ENCODE measurements at regions not wholly inside any gene's neighbourhood (a gene's known extent, or its start where the extent isn't known, plus 50 kb on each side); places are given as distances from the start of the nearest gene placed in this dataset.
"Not testable (repeated sequence)": the region's sequence is repeated elsewhere in the genome, so short reads cannot be mapped to it uniquely, and the experiment has no call there.

DNA sequence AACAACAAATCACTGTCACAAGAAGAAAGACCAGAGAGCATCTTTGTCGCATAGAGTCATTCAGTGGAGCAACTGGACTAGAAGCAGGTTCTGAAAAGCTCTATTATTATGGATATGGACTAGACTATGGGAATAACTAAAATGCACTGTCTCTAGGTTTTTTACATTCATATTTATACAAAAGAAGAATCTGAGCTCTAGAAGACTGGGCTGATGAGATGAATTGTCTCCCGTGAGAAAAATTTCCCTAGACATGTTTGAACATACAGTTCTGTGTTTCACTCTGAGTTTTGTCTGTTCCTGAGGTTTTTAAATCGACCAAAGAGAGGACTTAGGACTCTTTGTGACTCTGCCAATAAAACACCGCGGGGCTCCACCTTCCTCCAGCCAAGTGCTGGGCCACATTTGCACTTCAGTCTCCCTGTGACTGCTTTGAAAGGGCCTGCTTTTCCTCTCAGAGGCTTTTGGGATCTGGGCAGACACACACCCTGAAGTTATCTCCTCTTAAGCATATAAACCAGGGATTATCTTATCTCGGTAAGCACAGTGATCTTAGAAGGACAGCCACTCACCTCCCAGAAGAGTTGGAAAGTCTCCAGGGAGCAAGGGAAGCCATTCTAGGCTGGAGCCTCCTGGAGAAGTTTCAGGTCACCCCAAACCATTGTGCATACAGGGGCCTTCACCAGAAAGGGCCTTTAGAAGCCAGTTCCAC is 101.0 kb upstream of the JCAD start:
- Histone ChIP-seq H4K20me1 (ENCODE audit: insufficient read depth, low read length) (no peaks in the 10 kb centered on the region), H3K9me3 (ENCODE audit: low read length) (no peaks in the 10 kb centered on the region), H3K4me1 (ENCODE audit: insufficient read depth, low read length, poor library complexity, severe bottlenecking) (no peaks in the 10 kb centered on the region), H3K79me2 (ENCODE audit: insufficient read depth, low read depth, low read length) (no peaks in the 10 kb centered on the region), H3K4me3 (ENCODE audit: low read depth, low read length, poor library complexity, severe bottlenecking) (no peak overlapping the region), H2AFZ (ENCODE audit: low read length) (no peak overlapping the region), H3K4me2 (ENCODE audit: low read length) (no peak overlapping the region), H3K36me3 (ENCODE audit: insufficient read depth, low read length) (no peaks in the 10 kb centered on the region), H3K27ac (ENCODE audit: low read depth, low read length, poor library complexity, severe bottlenecking) (no peak overlapping the region), H3K9me2 (ENCODE audit: insufficient read depth, low read length) (no peaks in the 10 kb centered on the region)
- ChIA-PET POLR2A (interaction anchor here (0.7 kb wide), 2 partner anchors 10 to 110 kb away, joined by 3 to 4 read pairs; no protein-coding TSS in a partner anchor), CTCF (ENCODE audit: unreplicated experiment) (no interaction called here)
- BruUV-seq (replicated peaks): no TSS peak
- TF ChIP-seq EZH2phosphoT487 (IDR thresholded peaks at IDR 0.05; ENCODE audit: borderline replicate concordance, low read depth, low read length): no peak
- TF ChIP-seq, protein P1, sequence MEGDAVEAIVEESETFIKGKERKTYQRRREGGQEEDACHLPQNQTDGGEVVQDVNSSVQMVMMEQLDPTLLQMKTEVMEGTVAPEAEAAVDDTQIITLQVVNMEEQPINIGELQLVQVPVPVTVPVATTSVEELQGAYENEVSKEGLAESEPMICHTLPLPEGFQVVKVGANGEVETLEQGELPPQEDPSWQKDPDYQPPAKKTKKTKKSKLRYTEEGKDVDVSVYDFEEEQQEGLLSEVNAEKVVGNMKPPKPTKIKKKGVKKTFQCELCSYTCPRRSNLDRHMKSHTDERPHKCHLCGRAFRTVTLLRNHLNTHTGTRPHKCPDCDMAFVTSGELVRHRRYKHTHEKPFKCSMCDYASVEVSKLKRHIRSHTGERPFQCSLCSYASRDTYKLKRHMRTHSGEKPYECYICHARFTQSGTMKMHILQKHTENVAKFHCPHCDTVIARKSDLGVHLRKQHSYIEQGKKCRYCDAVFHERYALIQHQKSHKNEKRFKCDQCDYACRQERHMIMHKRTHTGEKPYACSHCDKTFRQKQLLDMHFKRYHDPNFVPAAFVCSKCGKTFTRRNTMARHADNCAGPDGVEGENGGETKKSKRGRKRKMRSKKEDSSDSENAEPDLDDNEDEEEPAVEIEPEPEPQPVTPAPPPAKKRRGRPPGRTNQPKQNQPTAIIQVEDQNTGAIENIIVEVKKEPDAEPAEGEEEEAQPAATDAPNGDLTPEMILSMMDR (conservative IDR thresholded peaks at IDR 0.05; ENCODE audit: low read length): no peak
- intact Hi-C loops (cut with micrococcal nuclease; ENCODE audit: unreplicated experiment): no loop called here
- DNase-seq (ENCODE audit: low spot score): no peak

GRCh38 chr10:30159614-30160013 is 100.2 kb upstream of the JCAD start:
- H3K4me1 ChIP-seq (ENCODE audit: insufficient read depth, low read length, poor library complexity, severe bottlenecking); H3K4me3 ChIP-seq (ENCODE audit: low read depth, low read length, poor library complexity, severe bottlenecking); H4K20me1 ChIP-seq (ENCODE audit: insufficient read depth, low read length); H3K27ac ChIP-seq (ENCODE audit: low read depth, low read length, poor library complexity, severe bottlenecking); H3K4me2 ChIP-seq (ENCODE audit: low read length); BruUV-seq (replicated peaks); H3K9me2 ChIP-seq (ENCODE audit: insufficient read depth, low read length); CTCF ChIA-PET (ENCODE audit: unreplicated experiment); H2AFZ ChIP-seq (ENCODE audit: low read length); DNase-seq (ENCODE audit: low spot score); H3K36me3 ChIP-seq (ENCODE audit: insufficient read depth, low read length); intact Hi-C loops (cut with micrococcal nuclease; ENCODE audit: unreplicated experiment); H3K9me3 ChIP-seq (ENCODE audit: low read length); H3K79me2 ChIP-seq (ENCODE audit: insufficient read depth, low read depth, low read length): not testable (repeated sequence)
- POLR2A ChIA-PET: interaction anchor here (0.7 kb wide), 2 partner anchors 9 to 111 kb away, joined by 3 to 4 read pairs; no protein-coding TSS in a partner anchor

DNA sequence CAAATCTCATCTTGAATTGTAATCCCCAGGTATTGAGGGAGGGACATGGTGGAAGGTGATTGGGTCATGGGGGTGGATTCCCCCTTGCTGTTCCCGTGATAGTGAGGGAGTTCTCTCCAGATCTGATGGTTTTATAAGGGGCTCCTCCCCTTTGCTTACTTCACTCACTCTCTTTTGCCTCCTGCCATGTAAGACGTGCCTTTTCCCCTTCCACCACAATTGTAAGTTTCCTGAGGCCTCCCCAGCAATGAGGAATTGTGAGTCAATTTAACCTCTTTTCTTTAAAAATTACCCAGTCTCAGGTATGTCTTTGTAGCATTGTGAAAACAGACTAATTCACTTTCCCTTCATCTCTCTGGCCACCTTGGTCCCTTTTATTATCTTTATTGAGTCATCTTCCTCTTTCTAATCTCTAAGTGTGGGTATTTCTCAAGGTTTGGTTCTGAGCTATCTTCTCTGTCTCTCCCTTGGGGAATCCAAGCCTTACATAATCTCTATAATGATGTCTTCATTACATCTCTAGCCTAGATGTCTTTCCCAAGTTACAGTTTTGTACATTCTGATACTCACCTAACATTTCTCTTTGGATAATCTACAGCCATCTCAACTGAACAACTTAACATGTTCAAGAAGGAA is 99.1 kb upstream of the JCAD start:
- no peak overlapping the region for H3K27ac ChIP-seq (ENCODE audit: low read depth, low read length, poor library complexity, severe bottlenecking)
- no peaks in the 10 kb centered on the region for H3K79me2 ChIP-seq (ENCODE audit: insufficient read depth, low read depth, low read length)
- no peak for DNase-seq (ENCODE audit: low spot score)
- no peak overlapping the region for H3K4me2 ChIP-seq (ENCODE audit: low read length)
- ChIA-PET CTCF (ENCODE audit: unreplicated experiment) (no interaction called here), POLR2A (interaction anchor here (0.6 kb wide), 1 partner anchor 115 kb away, joined by 3 read pairs; no protein-coding TSS in a partner anchor)
- no TSS peak for BruUV-seq (replicated peaks)
- H3K36me3 ChIP-seq (ENCODE audit: insufficient read depth, low read length): no peaks in the 10 kb centered on the region
- no peaks in the 10 kb centered on the region for H3K9me2 ChIP-seq (ENCODE audit: insufficient read depth, low read length)
- intact Hi-C loops (cut with micrococcal nuclease; ENCODE audit: unreplicated experiment): no loop called here
- H2AFZ ChIP-seq (ENCODE audit: low read length): no peak overlapping the region
- no peaks in the 10 kb centered on the region for H3K9me3 ChIP-seq (ENCODE audit: low read length)
- H3K4me1 ChIP-seq (ENCODE audit: insufficient read depth, low read length, poor library complexity, severe bottlenecking): no peaks in the 10 kb centered on the region
- no peaks in the 10 kb centered on the region for H4K20me1 ChIP-seq (ENCODE audit: insufficient read depth, low read length)
- no peak overlapping the region for H3K4me3 ChIP-seq (ENCODE audit: low read depth, low read length, poor library complexity, severe bottlenecking)
- TF ChIP-seq, protein P1 (conservative IDR thresholded peaks at IDR 0.05; ENCODE audit: low read length): no peak
- TF ChIP-seq EZH2phosphoT487 (IDR thresholded peaks at IDR 0.05; ENCODE audit: borderline replicate concordance, low read depth, low read length): no peak
